Keratinocyte (primary cell): ENCODE measurements at regions not wholly inside any gene's neighbourhood (a gene's known extent, or its start where the extent isn't known, plus 50 kb on each side); places are given as distances from the start of the nearest gene placed in this dataset.

Experiments used
- EZH2 ChIP-seq: IDR thresholded peaks from one replicate; pipeline ENCODE4 v1.6.1; 2012; ENCODE audit warnings: inconsistent platforms, mild to moderate bottlenecking, low read length, moderate library complexity
- TF ChIP-seq, protein P1 (sequence below), 3 experiments: IDR thresholded peaks in 1 of 3; conservative IDR thresholded peaks in 1 of 3; optimal IDR thresholded peaks in 1 of 3; 2 replicates in 2 of 3; 3 replicates in 1 of 3; pipeline versions ENCODE3 to v1.5.1; 2011; ENCODE audit warnings: low read length in 3 of 3, mild to moderate bottlenecking in 3 of 3, moderate library complexity in 2 of 3, control low read depth in 1 of 3, inconsistent platforms in 1 of 3; ENCODE audit not compliant: insufficient read depth in 2 of 3; ENCODE audit errors: extremely low read depth in 1 of 3

GRCh38 chr7:47635091-47636080 is 53.5 kb upstream of the TNS3 start:
- no peak for TF ChIP-seq EZH2
- TF ChIP-seq, protein P1, sequence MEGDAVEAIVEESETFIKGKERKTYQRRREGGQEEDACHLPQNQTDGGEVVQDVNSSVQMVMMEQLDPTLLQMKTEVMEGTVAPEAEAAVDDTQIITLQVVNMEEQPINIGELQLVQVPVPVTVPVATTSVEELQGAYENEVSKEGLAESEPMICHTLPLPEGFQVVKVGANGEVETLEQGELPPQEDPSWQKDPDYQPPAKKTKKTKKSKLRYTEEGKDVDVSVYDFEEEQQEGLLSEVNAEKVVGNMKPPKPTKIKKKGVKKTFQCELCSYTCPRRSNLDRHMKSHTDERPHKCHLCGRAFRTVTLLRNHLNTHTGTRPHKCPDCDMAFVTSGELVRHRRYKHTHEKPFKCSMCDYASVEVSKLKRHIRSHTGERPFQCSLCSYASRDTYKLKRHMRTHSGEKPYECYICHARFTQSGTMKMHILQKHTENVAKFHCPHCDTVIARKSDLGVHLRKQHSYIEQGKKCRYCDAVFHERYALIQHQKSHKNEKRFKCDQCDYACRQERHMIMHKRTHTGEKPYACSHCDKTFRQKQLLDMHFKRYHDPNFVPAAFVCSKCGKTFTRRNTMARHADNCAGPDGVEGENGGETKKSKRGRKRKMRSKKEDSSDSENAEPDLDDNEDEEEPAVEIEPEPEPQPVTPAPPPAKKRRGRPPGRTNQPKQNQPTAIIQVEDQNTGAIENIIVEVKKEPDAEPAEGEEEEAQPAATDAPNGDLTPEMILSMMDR (optimal IDR thresholded peaks at IDR 0.05 in 1 of 3, IDR thresholded peaks at IDR 0.05 in 1 of 3, conservative IDR thresholded peaks at IDR 0.05 in 1 of 3; ENCODE audit: extremely low read depth in 1 of 3, insufficient read depth in 2 of 3, low read length in 3 of 3) = no peak
